Heart right ventricle (tissue), 16 donors: ENCODE measurements at regions not wholly inside any gene's neighbourhood (a gene's known extent, or its start where the extent isn't known, plus 50 kb on each side); places are given as distances from the start of the nearest gene placed in this dataset.

ENCODE experiments used
- ATAC-seq, 8 donors: fragments of 200-7000 bp; cut with Tn5 transposase; one replicate each; pipeline ENCODE4 v1.9.1; 2020; ENCODE audit warnings: mild to moderate bottlenecking in 8 of 8, moderate library complexity in 8 of 8, moderate number of reproducible peaks in 1 of 8
- DNase-seq, 2 donors: peaks; one replicate each; pipeline ENCODE4 v3.0.0-alpha.2; 2020
- H3K27ac ChIP-seq, 10 donors: fragments of 200-600 bp; sonication (generic) in 2 of 10; one replicate each; pipeline versions ENCODE4 v1.5.0 to v1.8.0; 2020 to 2022; ENCODE audit warnings: mild to moderate bottlenecking in 3 of 10
- H3K27me3 ChIP-seq, 7 donors: fragments of 200-600 bp; one replicate each; pipeline ENCODE4 v1.8.0; 2021 to 2022; ENCODE audit warnings: mild to moderate bottlenecking in 2 of 7
- H3K36me3 ChIP-seq, 9 donors: fragments of 200-600 bp; sonication (generic) in 1 of 9; one replicate each; pipeline versions ENCODE4 v1.5.0 to v1.8.0; 2020 to 2022; ENCODE audit warnings: mild to moderate bottlenecking in 2 of 9
- H3K4me1 ChIP-seq, 9 donors: fragments of 200-600 bp; sonication (generic) in 1 of 9; one replicate each; pipeline versions ENCODE4 v1.5.0 to v1.8.0; 2020 to 2022; ENCODE audit warnings: mild to moderate bottlenecking in 4 of 9
- H3K4me3 ChIP-seq, 10 donors: fragments of 200-600 bp; sonication (generic) in 2 of 10; one replicate each; pipeline versions ENCODE4 v1.5.0 to v1.8.0; 2020 to 2022; ENCODE audit warnings: mild to moderate bottlenecking in 7 of 10, moderate library complexity in 2 of 10
- H3K9me3 ChIP-seq, 11 donors: fragments of 200-600 bp in 10 of 11; sonication (generic) in 2 of 11; one replicate each; pipeline versions ENCODE4 v1.5.0 to v1.8.0; 2013 to 2022; ENCODE audit warnings: mild to moderate bottlenecking in 2 of 11, control low read depth in 1 of 11, moderate library complexity in 1 of 11
- WGBS, 2 donors: extraction: QIAGEN DNeasy Blood & Tissue Kit; methylation state at CpG; one replicate each; pipeline ENCODE4 v1.1.7; 2013; ENCODE audit warnings: inconsistent platforms in 1 of 2; 5-methylcytosine and 5-hydroxymethylcytosine counted together
- intact Hi-C, 10 donors: fragments of 100-400 bp; cut with DNase I; formaldehyde crosslinking; loops; one replicate each; pipeline versions ENCODE4 v1.11.1 to v1.14.2; 2022
- TF ChIP-seq, protein P1 (sequence below), 9 donors: fragments of 200-600 bp; sonication (generic) in 2 of 9; IDR thresholded peaks; one replicate each; pipeline versions ENCODE4 v1.5.0 to v1.8.0; 2021 to 2022; ENCODE audit warnings: antibody characterized with exemption in 9 of 9, mild to moderate bottlenecking in 5 of 9, moderate library complexity in 1 of 9
- donor health status: Arrhythmogenic right ventricular cardiomyopathy.
- donor health status: ischemic (EF 13 %, LVEDD 7.1; RV severe dilation, severe dysfunction).
- donor health status: healthy with polysubstance abuse.
- donor health status: DM: no; HTN: yes; CAD: no.
- donor health status: DM: no; HTN: no; CAD: no.
- donor health status: ischemic (EF 25% LVEDD 6.9; RV normal size, moderate dysfunction).
- donor health status: ischemic (EF 25% LVEDD 5.7; RV mildly dilated, moderate dysfunction).
- donor health status: healthy.
- donor health status: DM: yes; HTN: yes; CAD: no.
- donor health status: Ischemic cardiomyopathy.
- donor health status: ischemic (EF 35%, LVEDD 5.7; RV mildly dilated, moderate dysfunction).
- donor health status: nonischemic (EF 11% LVEDD 7.7; RV severe dilation, severe dysfunction).
- donor health status: DM: yes; HTN: yes; CAD: no.
- donor health status: PGD.
- donor health status: ischemic (EF 29% LVEDD 5.4; RV normal size, mild dysfunction).
- donor health status: nonischemic (EF 23%, LVEDD 6.1; RV moderate dilation, normal function).

DNA sequence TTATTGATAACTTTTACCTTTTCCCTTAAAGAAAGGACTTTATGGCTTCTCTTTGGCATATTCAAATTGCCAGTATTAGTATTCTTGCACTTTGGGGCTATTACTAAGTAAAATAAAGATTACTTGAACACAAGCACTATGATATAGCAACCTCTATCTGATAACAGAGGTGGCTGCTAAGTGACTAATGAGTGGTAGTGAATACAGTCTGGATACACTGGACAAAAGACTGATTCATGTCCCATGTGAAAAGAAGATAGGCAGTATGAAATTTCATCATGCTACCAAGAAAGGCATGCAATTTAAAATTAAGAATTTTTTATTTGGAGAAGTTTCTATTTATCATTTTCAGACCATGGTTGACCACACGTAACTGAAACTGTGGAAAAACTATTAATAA lies 399.9 kb downstream of the FSCB start:
- intact Hi-C loops: no loop called here
- TF ChIP-seq, protein P1, sequence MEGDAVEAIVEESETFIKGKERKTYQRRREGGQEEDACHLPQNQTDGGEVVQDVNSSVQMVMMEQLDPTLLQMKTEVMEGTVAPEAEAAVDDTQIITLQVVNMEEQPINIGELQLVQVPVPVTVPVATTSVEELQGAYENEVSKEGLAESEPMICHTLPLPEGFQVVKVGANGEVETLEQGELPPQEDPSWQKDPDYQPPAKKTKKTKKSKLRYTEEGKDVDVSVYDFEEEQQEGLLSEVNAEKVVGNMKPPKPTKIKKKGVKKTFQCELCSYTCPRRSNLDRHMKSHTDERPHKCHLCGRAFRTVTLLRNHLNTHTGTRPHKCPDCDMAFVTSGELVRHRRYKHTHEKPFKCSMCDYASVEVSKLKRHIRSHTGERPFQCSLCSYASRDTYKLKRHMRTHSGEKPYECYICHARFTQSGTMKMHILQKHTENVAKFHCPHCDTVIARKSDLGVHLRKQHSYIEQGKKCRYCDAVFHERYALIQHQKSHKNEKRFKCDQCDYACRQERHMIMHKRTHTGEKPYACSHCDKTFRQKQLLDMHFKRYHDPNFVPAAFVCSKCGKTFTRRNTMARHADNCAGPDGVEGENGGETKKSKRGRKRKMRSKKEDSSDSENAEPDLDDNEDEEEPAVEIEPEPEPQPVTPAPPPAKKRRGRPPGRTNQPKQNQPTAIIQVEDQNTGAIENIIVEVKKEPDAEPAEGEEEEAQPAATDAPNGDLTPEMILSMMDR (IDR thresholded peaks at IDR 0.05): no peak
- Histone ChIP-seq H3K4me3 (no peak overlapping the region), H3K4me1 (no peaks in the 10 kb centered on the region), H3K27me3 (no peaks in the 10 kb centered on the region), H3K36me3 (no peaks in the 10 kb centered on the region), H3K27ac (no peak overlapping the region), H3K9me3 (peaks cover 0 to 51% (median 4%) of the 10 kb centered on the region in 11 donors)
- WGBS, 2 donors: 78 to 84% methylated on average over 1 of the region's 1 CpG
- ATAC-seq (no peak), DNase-seq (no peak)

DNA sequence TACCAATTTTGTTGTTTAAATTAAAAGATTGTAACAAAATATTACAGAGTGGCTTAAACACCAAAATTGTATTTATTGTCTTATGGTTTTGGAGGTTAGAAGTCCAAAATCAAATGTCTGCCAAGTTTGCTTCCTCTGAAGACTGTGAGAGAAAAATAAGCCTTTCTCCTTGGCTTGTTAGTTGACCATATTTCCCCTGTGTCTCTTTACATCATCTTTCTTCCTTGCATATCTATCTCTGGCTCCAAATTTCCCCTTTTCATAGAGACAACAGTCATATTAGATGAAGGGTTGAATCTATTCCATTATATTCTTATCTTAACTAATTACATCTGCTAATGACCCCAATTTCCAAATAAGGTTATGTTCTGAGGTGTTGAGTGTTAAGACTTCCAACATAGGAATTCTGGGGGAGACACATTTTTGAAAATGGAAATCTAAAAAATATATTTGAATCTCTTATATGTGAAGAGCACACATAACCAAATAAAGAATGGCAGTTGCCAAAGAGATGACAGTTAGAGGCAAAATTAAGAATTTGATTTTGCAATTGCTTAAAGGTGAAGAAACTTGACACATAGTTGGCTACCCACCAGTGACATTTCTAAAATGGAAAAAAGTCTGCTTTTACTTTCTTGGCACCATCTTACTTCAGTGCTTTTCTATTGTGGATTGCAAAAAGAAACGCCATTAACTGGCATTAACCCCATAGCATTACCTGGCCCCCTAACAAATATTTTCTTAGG lies 407.2 kb downstream of the FSCB start:
- Histone ChIP-seq H3K36me3 (no peaks in the 10 kb centered on the region), H3K4me3 (no peak overlapping the region), H3K9me3 (peaks cover 0 to 24% (median 0%) of the 10 kb centered on the region in 11 donors), H3K27ac (no peak overlapping the region), H3K27me3 (no peaks in the 10 kb centered on the region), H3K4me1 (no peaks in the 10 kb centered on the region)
- ATAC-seq (peak in 1 of 8 donors; percentile 46), DNase-seq (no peak)
- 67 to 75% methylated on average over 1 of the region's 1 CpG for WGBS, 2 donors
- TF ChIP-seq, protein P1 (IDR thresholded peaks at IDR 0.05): no peak
- intact Hi-C loops: no loop called here

DNA sequence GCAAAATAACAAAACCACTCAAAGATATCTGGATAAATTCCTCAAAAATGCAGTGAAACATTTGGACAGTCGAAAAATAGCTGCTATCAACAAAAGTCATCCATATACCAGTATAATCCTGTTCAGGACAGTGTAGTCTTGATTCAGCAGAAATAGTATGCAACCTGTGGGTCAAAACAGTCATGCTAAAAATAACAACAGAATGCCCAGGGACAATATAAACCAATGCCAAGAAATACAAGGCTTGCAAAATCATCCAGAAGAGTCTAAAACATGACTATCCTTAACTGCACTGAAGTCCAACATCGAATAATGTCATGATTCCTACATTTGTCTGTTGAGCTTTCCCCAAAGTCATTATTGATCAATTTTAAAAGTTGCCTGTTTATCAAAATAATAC lies 425.9 kb downstream of the FSCB start:
- no peak overlapping the region for H3K27ac ChIP-seq
- H3K9me3 ChIP-seq: peaks cover 0 to 11% (median 0%) of the 10 kb centered on the region in 11 donors
- H3K27me3 ChIP-seq: no peaks in the 10 kb centered on the region
- H3K36me3 ChIP-seq: no peaks in the 10 kb centered on the region
- intact Hi-C loops: no loop called here
- 70 to 75% methylated on average over 2 of the region's 2 CpGs for WGBS, 2 donors
- DNase-seq (no peak), ATAC-seq (no peak)
- H3K4me3 ChIP-seq: no peak overlapping the region
- no peaks in the 10 kb centered on the region for H3K4me1 ChIP-seq
- TF ChIP-seq, protein P1 (IDR thresholded peaks at IDR 0.05): no peak

DNA sequence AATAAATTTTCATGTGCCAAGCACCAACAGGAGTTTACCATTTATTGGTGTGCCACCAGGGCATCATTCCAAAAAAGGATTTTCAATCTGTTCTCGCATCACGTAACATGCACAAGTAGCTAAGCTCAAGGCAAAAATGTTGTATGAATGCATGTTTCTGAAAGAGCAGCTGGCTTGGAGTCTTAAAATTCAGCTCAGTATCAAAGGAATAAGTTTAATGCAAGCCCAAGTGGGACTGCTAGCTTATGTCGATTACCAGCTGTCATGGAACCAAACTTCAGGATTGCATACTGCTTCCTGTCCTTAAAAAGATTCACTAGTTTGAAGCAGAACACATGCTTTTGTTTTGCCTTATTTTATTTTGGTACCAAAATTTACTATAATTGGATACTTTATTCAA lies 437.0 kb downstream of the FSCB start:
- TF ChIP-seq, protein P1 (IDR thresholded peaks at IDR 0.05): no peak
- H3K27me3 ChIP-seq: no peaks in the 10 kb centered on the region
- peaks cover 0 to 13% (median 4%) of the 10 kb centered on the region in 11 donors for H3K9me3 ChIP-seq
- no peaks in the 10 kb centered on the region for H3K36me3 ChIP-seq
- no peak overlapping the region for H3K4me3 ChIP-seq
- WGBS, 2 donors: 76 to 81% methylated on average over 3 of the region's 3 CpGs
- no peak overlapping the region for H3K27ac ChIP-seq
- DNase-seq (no peak), ATAC-seq (no peak)
- intact Hi-C loops: no loop called here
- H3K4me1 ChIP-seq: no peaks in the 10 kb centered on the region
